Natural killer cell (primary cell): ENCODE measurements at regions not wholly inside any gene's neighbourhood (a gene's known extent, or its start where the extent isn't known, plus 50 kb on each side); places are given as distances from the start of the nearest gene placed in this dataset.

Source experiments
- ATAC-seq, 3 donors: fragments of 150-1000 bp in 2 of 3; fragments of 200-7000 bp in 1 of 3; cut with Tn5 transposase; 1 replicate in 1 of 3; 2 replicates in 2 of 3; pipeline ENCODE4 v1.10.0; 2021; ENCODE audit warnings: mild to moderate bottlenecking in 2 of 3, moderate library complexity in 2 of 3
- DNase-seq, 2 donors: peaks; one replicate each; pipeline versions ENCODE4 v3.0.0 to v3.0.0-alpha.2; 2013 to 2021; ENCODE audit warnings: mixed read lengths in 1 of 2
- H3K27ac ChIP-seq: one replicate; pipeline ENCODE4 v1.5.1; 2013; ENCODE audit warnings: mild to moderate bottlenecking, low read length
- H3K27me3 ChIP-seq: one replicate; pipeline ENCODE4 v1.6.1; 2013; ENCODE audit warnings: low read length; ENCODE audit not compliant: control insufficient read depth, insufficient read depth
- H3K36me3 ChIP-seq: one replicate; pipeline ENCODE4 v1.6.1; 2013; ENCODE audit warnings: low read length; ENCODE audit not compliant: control insufficient read depth, insufficient read depth
- H3K4me1 ChIP-seq: one replicate; pipeline ENCODE4 v1.6.1; 2013; ENCODE audit warnings: low read length; ENCODE audit not compliant: control insufficient read depth, insufficient read depth
- H3K4me3 ChIP-seq: one replicate; pipeline ENCODE4 v1.5.1; 2013; ENCODE audit warnings: low read length
- H3K9me3 ChIP-seq: one replicate; pipeline ENCODE4 v1.6.1; 2013; ENCODE audit warnings: low read length; ENCODE audit not compliant: control insufficient read depth, insufficient read depth
- H3K27ac Mint-ChIP-seq, 2 donors: one replicate each; pipeline ENCODE4 v1.8.0; 2022; ENCODE audit warnings: mild to moderate bottlenecking in 2 of 2, mixed read lengths in 2 of 2, moderate library complexity in 1 of 2
- H3K27me3 Mint-ChIP-seq, 2 donors: one replicate each; pipeline ENCODE4 v1.8.0; 2022; ENCODE audit warnings: low read depth in 2 of 2, mixed read lengths in 2 of 2
- H3K36me3 Mint-ChIP-seq: one replicate; pipeline ENCODE4 v1.8.0; 2022; ENCODE audit warnings: mixed read lengths
- H3K4me1 Mint-ChIP-seq, 2 donors: one replicate each; pipeline ENCODE4 v1.8.0; 2022; ENCODE audit warnings: mixed read lengths in 2 of 2
- H3K4me3 Mint-ChIP-seq: one replicate; pipeline ENCODE4 v1.8.0; 2022; ENCODE audit warnings: mild to moderate bottlenecking, moderate library complexity, mixed read lengths
- H3K9me3 Mint-ChIP-seq, 2 donors: one replicate each; pipeline ENCODE4 v1.8.0; 2022; ENCODE audit warnings: mixed read lengths in 2 of 2
- WGBS: methylation state at CpG from one replicate; pipeline ENCODE4 v1.1.7; 2013; ENCODE audit warnings: missing lambda C conversion rate; ENCODE audit not compliant: insufficient coverage; 5-methylcytosine and 5-hydroxymethylcytosine counted together
- intact Hi-C: fragments of 100-400 bp; cut with micrococcal nuclease; formaldehyde crosslinking; loops from one replicate; pipeline ENCODE4 v1.14.2; 2022
- TF ChIP-seq, protein P1 (sequence below): fragments of 200-600 bp; IDR thresholded peaks from one replicate; pipeline ENCODE4 v1.8.0; 2022; ENCODE audit warnings: antibody characterized with exemption

DNA sequence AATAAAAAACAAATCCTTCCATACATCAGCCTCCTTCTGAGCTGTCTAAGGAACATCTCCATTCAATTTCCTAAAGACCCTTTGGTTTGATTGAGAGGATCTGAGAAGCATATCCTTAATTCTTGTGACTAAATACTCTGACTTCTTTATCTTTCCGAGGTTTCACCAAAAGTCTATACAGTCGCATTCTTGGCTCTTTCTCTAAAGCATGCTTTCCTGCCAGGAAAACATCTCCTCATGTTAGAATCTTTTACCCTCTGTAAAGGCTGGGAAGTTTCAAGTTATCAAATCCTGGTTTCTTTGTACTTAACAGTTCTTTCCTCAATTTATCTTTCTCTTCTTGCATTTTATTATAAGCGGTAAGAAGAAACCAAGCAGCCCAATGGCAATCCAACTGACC is 630.4 kb downstream of the PTPRC start:
- H3K36me3 Mint-ChIP-seq: no peaks in the 10 kb centered on the region
- no peak overlapping the region for H3K27ac Mint-ChIP-seq
- DNase-seq (no peak), ATAC-seq (no peak)
- Histone ChIP-seq H3K4me3 (no peak overlapping the region), H3K9me3 (no peaks in the 10 kb centered on the region), H3K27ac (no peak overlapping the region), H3K36me3 (no peaks in the 10 kb centered on the region), H3K4me1 (no peaks in the 10 kb centered on the region), H3K27me3 (no peaks in the 10 kb centered on the region)
- H3K27me3 Mint-ChIP-seq: peaks cover 0 to 7% of the 10 kb centered on the region in 2 donors
- H3K4me3 Mint-ChIP-seq: no peak overlapping the region
- TF ChIP-seq, protein P1, sequence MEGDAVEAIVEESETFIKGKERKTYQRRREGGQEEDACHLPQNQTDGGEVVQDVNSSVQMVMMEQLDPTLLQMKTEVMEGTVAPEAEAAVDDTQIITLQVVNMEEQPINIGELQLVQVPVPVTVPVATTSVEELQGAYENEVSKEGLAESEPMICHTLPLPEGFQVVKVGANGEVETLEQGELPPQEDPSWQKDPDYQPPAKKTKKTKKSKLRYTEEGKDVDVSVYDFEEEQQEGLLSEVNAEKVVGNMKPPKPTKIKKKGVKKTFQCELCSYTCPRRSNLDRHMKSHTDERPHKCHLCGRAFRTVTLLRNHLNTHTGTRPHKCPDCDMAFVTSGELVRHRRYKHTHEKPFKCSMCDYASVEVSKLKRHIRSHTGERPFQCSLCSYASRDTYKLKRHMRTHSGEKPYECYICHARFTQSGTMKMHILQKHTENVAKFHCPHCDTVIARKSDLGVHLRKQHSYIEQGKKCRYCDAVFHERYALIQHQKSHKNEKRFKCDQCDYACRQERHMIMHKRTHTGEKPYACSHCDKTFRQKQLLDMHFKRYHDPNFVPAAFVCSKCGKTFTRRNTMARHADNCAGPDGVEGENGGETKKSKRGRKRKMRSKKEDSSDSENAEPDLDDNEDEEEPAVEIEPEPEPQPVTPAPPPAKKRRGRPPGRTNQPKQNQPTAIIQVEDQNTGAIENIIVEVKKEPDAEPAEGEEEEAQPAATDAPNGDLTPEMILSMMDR: no peak
- H3K9me3 Mint-ChIP-seq: no peaks in the 10 kb centered on the region
- intact Hi-C loops: no loop called here
- H3K4me1 Mint-ChIP-seq: no peaks in the 10 kb centered on the region
- 96% methylated on average over 3 of the region's 3 CpGs for WGBS

DNA sequence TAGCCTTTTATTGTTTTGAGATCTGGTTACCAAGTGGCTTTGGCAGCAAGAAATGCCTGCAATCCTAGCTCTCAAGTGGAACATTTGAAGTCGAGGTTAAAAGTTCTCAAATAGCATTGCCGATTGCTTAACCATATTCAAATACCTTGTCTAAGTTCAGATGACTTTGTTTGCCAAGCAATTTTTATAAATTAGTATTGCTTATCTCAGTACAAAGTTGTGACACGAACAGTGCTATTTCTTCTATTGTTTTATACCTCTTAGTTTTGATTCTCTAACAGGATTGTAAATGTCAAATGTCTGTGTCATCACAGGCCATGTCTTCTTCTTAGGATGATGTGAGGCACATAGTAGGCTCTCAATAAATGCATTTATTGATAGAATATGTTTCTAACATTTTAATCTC is 633.3 kb downstream of the PTPRC start:
- WGBS: 82% methylated on average over 2 of the region's 3 CpGs
- no peak for ATAC-seq
- no peak overlapping the region for H3K27ac Mint-ChIP-seq
- DNase-seq: no peak
- TF ChIP-seq, protein P1: no peak
- H3K4me1 Mint-ChIP-seq: no peaks in the 10 kb centered on the region
- Histone ChIP-seq H3K4me1 (no peaks in the 10 kb centered on the region), H3K27me3 (no peaks in the 10 kb centered on the region), H3K36me3 (no peaks in the 10 kb centered on the region), H3K9me3 (no peaks in the 10 kb centered on the region), H3K4me3 (no peak overlapping the region), H3K27ac (no peak overlapping the region)
- no peaks in the 10 kb centered on the region for H3K9me3 Mint-ChIP-seq
- no peak overlapping the region for H3K4me3 Mint-ChIP-seq
- no peaks in the 10 kb centered on the region for H3K36me3 Mint-ChIP-seq
- peaks cover 0 to 7% of the 10 kb centered on the region in 2 donors for H3K27me3 Mint-ChIP-seq
- intact Hi-C loops: no loop called here

DNA sequence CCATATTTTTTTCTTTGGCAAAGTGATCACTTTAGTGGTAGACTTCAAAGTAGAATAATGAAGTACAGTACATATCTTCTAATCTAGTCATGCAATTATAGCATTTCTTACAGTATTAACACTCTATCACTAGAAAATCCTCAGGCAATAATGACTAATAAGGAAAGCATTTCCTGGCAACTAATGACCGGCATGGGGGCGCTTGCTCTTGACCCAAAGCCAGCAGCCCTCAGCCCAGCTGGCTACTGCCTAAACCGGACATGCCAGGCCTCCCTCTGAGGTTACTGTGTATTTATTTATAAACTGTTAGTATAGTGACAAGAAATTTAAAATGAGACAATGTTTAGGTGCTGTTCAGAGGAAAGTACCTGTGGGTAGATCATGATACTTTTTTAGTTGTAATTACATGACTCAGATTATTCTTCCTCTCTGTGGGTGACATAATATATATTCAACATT is 633.8 kb downstream of the PTPRC start:
- no peaks in the 10 kb centered on the region for H3K27me3 ChIP-seq
- no peaks in the 10 kb centered on the region for H3K4me1 ChIP-seq
- no peaks in the 10 kb centered on the region for H3K36me3 ChIP-seq
- H3K27me3 Mint-ChIP-seq: peaks cover 0 to 7% of the 10 kb centered on the region in 2 donors
- no peaks in the 10 kb centered on the region for H3K9me3 Mint-ChIP-seq
- no peak overlapping the region for H3K27ac ChIP-seq
- DNase-seq: no peak
- no peaks in the 10 kb centered on the region for H3K36me3 Mint-ChIP-seq
- no peak overlapping the region for H3K27ac Mint-ChIP-seq
- TF ChIP-seq, protein P1: no peak
- H3K4me1 Mint-ChIP-seq: no peaks in the 10 kb centered on the region
- 53% methylated on average over 3 of the region's 3 CpGs for WGBS
- no peak overlapping the region for H3K4me3 Mint-ChIP-seq
- H3K9me3 ChIP-seq: no peaks in the 10 kb centered on the region
- H3K4me3 ChIP-seq: no peak overlapping the region
- intact Hi-C loops: no loop called here
- ATAC-seq: no peak

DNA sequence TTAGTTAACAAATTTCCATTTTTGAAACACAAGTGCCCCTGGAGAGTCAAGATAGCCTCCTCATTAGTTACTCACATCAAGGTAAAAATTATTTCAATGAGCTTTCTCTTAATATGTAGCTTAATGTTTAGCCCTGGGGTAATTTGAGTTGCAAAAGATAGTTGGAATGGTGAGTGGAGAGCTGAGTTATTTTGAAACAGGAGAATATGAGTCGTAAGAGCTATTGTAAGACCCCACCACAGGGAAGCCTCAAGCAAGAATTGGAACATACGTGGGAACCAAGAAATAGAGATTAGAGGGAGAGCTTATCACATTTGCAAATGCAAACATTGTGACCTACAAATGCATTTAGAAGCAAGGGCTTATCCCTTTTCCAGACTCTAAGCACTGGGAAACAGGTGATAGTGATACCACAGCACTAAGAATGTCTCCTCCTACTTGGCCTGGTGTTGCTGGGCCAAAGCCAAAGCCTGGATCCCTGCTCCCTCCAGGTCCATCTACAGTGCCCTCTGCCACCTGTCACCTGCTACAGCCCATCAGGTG is 635.1 kb downstream of the PTPRC start:
- H3K27ac Mint-ChIP-seq: no peak overlapping the region
- ATAC-seq (no peak), DNase-seq (no peak)
- no peaks in the 10 kb centered on the region for H3K36me3 Mint-ChIP-seq
- no peaks in the 10 kb centered on the region for H3K4me1 ChIP-seq
- no peaks in the 10 kb centered on the region for H3K4me1 Mint-ChIP-seq
- H3K4me3 ChIP-seq: no peak overlapping the region
- no peaks in the 10 kb centered on the region for H3K9me3 ChIP-seq
- TF ChIP-seq, protein P1: no peak
- H3K27me3 ChIP-seq: no peaks in the 10 kb centered on the region
- H3K9me3 Mint-ChIP-seq: no peaks in the 10 kb centered on the region
- intact Hi-C loops: no loop called here
- H3K4me3 Mint-ChIP-seq: no peak overlapping the region
- 65% methylated on average over 2 of the region's 2 CpGs for WGBS
- no peak overlapping the region for H3K27ac ChIP-seq
- H3K27me3 Mint-ChIP-seq: peaks cover 0 to 4% of the 10 kb centered on the region in 2 donors
- H3K36me3 ChIP-seq: no peaks in the 10 kb centered on the region
